Tibial nerve (tissue), 4 donors: ENCODE measurements at regions not wholly inside any gene's neighbourhood (a gene's known extent, or its start where the extent isn't known, plus 50 kb on each side); places are given as distances from the start of the nearest gene placed in this dataset.

Source experiments
- DNase-seq, 2 donors: peaks; one replicate each; pipeline ENCODE4 v3.0.0-alpha.2; 2019; ENCODE audit warnings: low spot score in 2 of 2
- H3K27ac ChIP-seq, 4 donors: fragments of 200-600 bp; sonication (generic) in 3 of 4; one replicate each; pipeline ENCODE4 v1.5.1; 2017 to 2019; ENCODE audit warnings: mild to moderate bottlenecking in 1 of 4
- H3K27me3 ChIP-seq, 2 donors: fragments of 200-600 bp; sonication (generic) in 1 of 2; one replicate each; pipeline versions ENCODE4 v1.5.1 to v1.6.0; 2017 to 2019
- H3K36me3 ChIP-seq, 3 donors: fragments of 200-600 bp; sonication (generic); one replicate each; pipeline ENCODE4 v1.5.1; 2018 to 2019
- H3K4me1 ChIP-seq, 4 donors: fragments of 200-600 bp; sonication (generic) in 3 of 4; one replicate each; pipeline ENCODE4 v1.5.1; 2017 to 2019
- H3K4me3 ChIP-seq, 4 donors: fragments of 200-600 bp; sonication (generic) in 3 of 4; one replicate each; pipeline ENCODE4 v1.5.1; 2017 to 2019; ENCODE audit warnings: mild to moderate bottlenecking in 1 of 4, moderate library complexity in 1 of 4
- H3K9me3 ChIP-seq, 4 donors: fragments of 200-600 bp; sonication (generic) in 3 of 4; one replicate each; pipeline ENCODE4 v1.5.1; 2017 to 2019
- EP300 ChIP-seq, 2 donors: sonication (generic); formaldehyde crosslinking; IDR thresholded peaks; one replicate each; pipeline ENCODE4 v1.6.1; 2017; ENCODE audit warnings: antibody characterized with exemption in 2 of 2, mild to moderate bottlenecking in 1 of 2
- POLR2A ChIP-seq, 2 donors: fragments of 450-650 bp; IDR thresholded peaks; one replicate each; pipeline ENCODE4 v1.6.1; 2017; ENCODE audit warnings: antibody characterized with exemption in 2 of 2, mild to moderate bottlenecking in 2 of 2, moderate library complexity in 2 of 2
- WGBS, 2 donors: methylation state at CpG; one replicate each; pipeline ENCODE4 v1.1.5; 2018; 5-methylcytosine and 5-hydroxymethylcytosine counted together
- TF ChIP-seq, protein P1 (sequence below), 5 experiments: fragments of 200-600 bp in 3 of 5; fragments of 450-650 bp in 2 of 5; sonication (generic) in 3 of 5; IDR thresholded peaks; one replicate each; pipeline ENCODE4 v1.5.1; 2016 to 2019; ENCODE audit warnings: antibody characterized with exemption in 5 of 5, mild to moderate bottlenecking in 3 of 5, moderate library complexity in 2 of 5

DNA sequence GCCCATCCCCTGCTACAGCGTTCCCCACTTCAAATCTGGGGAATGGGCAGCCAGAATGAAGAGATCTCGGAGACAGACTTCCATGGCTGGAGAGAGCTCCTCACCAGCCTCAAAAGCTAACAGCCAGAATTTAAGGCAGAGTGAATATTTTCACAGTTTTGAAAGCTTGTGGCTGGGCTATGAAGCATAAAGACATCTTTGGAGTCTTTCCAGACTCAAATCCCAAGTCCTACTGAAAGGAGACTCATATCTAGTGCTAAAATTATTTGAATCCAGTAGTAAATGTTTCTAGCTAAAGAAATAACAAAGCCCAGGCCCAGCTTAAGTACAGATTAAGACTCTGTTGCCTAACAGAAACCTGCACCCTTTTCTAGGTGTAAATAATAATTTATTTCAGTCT is 628.4 kb upstream of the ALCAM start:
- no peaks in the 10 kb centered on the region for H3K4me1 ChIP-seq
- H3K9me3 ChIP-seq = no peaks in the 10 kb centered on the region
- DNase-seq = no peak
- H3K27me3 ChIP-seq = no peaks in the 10 kb centered on the region
- TF ChIP-seq POLR2A (IDR thresholded peaks at IDR 0.05) = no peak
- no peak for TF ChIP-seq EP300 (IDR thresholded peaks at IDR 0.05)
- TF ChIP-seq, protein P1, sequence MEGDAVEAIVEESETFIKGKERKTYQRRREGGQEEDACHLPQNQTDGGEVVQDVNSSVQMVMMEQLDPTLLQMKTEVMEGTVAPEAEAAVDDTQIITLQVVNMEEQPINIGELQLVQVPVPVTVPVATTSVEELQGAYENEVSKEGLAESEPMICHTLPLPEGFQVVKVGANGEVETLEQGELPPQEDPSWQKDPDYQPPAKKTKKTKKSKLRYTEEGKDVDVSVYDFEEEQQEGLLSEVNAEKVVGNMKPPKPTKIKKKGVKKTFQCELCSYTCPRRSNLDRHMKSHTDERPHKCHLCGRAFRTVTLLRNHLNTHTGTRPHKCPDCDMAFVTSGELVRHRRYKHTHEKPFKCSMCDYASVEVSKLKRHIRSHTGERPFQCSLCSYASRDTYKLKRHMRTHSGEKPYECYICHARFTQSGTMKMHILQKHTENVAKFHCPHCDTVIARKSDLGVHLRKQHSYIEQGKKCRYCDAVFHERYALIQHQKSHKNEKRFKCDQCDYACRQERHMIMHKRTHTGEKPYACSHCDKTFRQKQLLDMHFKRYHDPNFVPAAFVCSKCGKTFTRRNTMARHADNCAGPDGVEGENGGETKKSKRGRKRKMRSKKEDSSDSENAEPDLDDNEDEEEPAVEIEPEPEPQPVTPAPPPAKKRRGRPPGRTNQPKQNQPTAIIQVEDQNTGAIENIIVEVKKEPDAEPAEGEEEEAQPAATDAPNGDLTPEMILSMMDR (IDR thresholded peaks at IDR 0.05) = no peak
- 85 to 93% methylated on average over 2 of the region's 2 CpGs for WGBS, 2 donors
- H3K27ac ChIP-seq = no peak overlapping the region
- no peaks in the 10 kb centered on the region for H3K36me3 ChIP-seq
- H3K4me3 ChIP-seq = no peak overlapping the region

DNA sequence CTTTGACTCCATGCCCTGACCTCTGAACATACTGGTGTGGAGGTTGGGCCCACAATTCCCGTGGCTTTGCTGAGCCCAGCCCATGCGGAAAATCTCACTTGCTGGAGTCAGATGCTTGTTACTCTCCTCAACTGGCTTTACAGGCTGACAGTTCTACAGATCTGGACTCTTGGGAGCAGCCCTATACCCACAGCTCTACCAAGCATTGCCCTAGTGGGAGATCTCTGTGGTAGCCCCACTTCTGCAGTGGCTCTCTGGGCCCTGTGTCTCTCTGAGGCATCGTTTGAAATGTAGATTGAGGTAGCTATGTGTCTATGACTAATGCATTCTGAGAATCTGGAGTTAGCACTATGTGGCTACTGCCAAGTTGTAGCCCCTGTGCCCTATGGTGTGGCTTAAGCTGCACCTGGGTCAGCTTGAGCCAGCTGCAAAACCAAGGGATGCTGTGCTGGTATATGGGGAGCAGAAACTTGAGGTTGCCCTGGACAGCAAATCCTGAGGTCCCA is 625.8 kb upstream of the ALCAM start:
- H3K9me3 ChIP-seq = no peaks in the 10 kb centered on the region
- no peaks in the 10 kb centered on the region for H3K27me3 ChIP-seq
- H3K36me3 ChIP-seq = no peaks in the 10 kb centered on the region
- H3K4me1 ChIP-seq = no peaks in the 10 kb centered on the region
- no peak overlapping the region for H3K27ac ChIP-seq
- H3K4me3 ChIP-seq = no peak overlapping the region
- WGBS, 2 donors = 88 to 91% methylated on average over 3 of the region's 3 CpGs
- TF ChIP-seq POLR2A (IDR thresholded peaks at IDR 0.05) = no peak
- TF ChIP-seq EP300 (IDR thresholded peaks at IDR 0.05) = no peak
- TF ChIP-seq, protein P1 (IDR thresholded peaks at IDR 0.05) = no peak
- no peak for DNase-seq

DNA sequence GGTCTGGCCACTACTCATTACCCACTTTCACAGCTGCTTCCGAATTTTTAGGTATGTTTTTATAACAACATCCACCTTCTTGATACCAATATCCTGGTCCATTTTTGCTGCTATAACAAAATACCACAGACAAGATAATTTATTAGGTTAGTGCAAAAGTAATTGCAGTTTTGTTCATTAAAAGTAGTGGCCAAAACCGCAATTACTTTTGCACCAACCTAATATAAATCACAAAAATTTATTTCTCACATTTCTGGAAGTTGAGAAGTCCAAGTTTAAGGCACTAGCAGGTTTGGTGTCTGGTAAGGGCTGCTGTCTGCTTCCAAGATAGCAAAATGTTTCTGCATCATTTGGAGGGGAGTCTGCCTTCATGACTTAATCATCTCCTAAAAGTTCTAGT is 624.7 kb upstream of the ALCAM start:
- DNase-seq = no peak
- Histone ChIP-seq H3K4me3 (no peak overlapping the region), H3K9me3 (no peaks in the 10 kb centered on the region), H3K27me3 (no peaks in the 10 kb centered on the region), H3K36me3 (no peaks in the 10 kb centered on the region), H3K27ac (no peak overlapping the region), H3K4me1 (no peaks in the 10 kb centered on the region)
- TF ChIP-seq EP300 (IDR thresholded peaks at IDR 0.05) = no peak
- TF ChIP-seq, protein P1 (IDR thresholded peaks at IDR 0.05) = no peak
- WGBS, 2 donors = 87 to 93% methylated on average over 2 of the region's 2 CpGs

DNA sequence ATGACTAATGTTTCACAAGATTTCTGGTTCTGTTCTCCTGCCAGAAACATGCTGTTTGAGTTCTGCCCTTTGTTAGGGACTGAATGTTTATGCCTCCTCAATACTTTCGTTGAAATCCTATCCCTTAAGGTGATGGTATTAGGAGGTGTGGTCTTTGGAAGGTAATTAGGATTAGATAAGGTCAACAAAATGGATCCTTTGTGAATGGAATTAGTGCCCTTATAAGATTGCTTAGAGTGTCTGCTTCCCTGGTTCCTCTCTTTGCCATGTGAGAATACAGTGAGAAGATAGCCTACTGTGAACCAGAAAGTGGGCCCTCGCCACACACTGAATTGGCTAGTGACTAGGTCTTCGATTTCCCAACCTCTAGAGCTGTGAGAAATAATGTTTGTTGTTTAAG is 621.4 kb upstream of the ALCAM start:
- no peaks in the 10 kb centered on the region for H3K27me3 ChIP-seq
- TF ChIP-seq, protein P1 (IDR thresholded peaks at IDR 0.05) = no peak
- no peak for TF ChIP-seq EP300 (IDR thresholded peaks at IDR 0.05)
- H3K9me3 ChIP-seq = no peaks in the 10 kb centered on the region
- no peak for DNase-seq
- H3K4me1 ChIP-seq = no peaks in the 10 kb centered on the region
- no peak overlapping the region for H3K4me3 ChIP-seq
- H3K36me3 ChIP-seq = no peaks in the 10 kb centered on the region
- no peak overlapping the region for H3K27ac ChIP-seq
- 80 to 86% methylated on average over 3 of the region's 3 CpGs for WGBS, 2 donors

GRCh38 chr3:104746056-104746455 is 620.7 kb upstream of the ALCAM start:
- Histone ChIP-seq H3K27me3 (no peaks in the 10 kb centered on the region), H3K9me3 (no peaks in the 10 kb centered on the region), H3K27ac (no peak overlapping the region), H3K36me3 (no peaks in the 10 kb centered on the region), H3K4me1 (no peaks in the 10 kb centered on the region), H3K4me3 (no peak overlapping the region)
- TF ChIP-seq POLR2A (IDR thresholded peaks at IDR 0.05) = no peak
- no peak for TF ChIP-seq EP300 (IDR thresholded peaks at IDR 0.05)
- TF ChIP-seq, protein P1 (IDR thresholded peaks at IDR 0.05) = no peak
- no peak for DNase-seq
